GM12878 (cell line): ENCODE measurements at regions not wholly inside any gene's neighbourhood (a gene's known extent, or its start where the extent isn't known, plus 50 kb on each side); places are given as distances from the start of the nearest gene placed in this dataset.

Experiments
- ATAC-seq: fragments of 200-7000 bp; cut with Tn5 transposase; 3 replicates; pipeline ENCODE4 v1.9.1; 2020; ENCODE audit warnings: mild to moderate bottlenecking, moderate library complexity
- BruUV-seq: library from RNA; stranded (reverse); fragments of 400-500 nt; replicated peaks from 2 replicates; lab custom pipeline; 2021; lab: Mats Ljungman, UMichigan
- CTCF ChIA-PET: fragments of 300-600 bp; sonication (Branson Sonifier 250); formaldehyde crosslinking; extraction: SDS; loops from one replicate; lab custom pipeline; 2021; ENCODE audit warnings: inconsistent platforms; lab: Yijun Ruan, JAX
- POLR2A ChIA-PET: fragments of 350-600 bp; formaldehyde crosslinking; extraction: SDS; loops from one replicate; lab custom pipeline; 2021; ENCODE audit warnings: inconsistent platforms; lab: Charles Lee
- RAD21 ChIA-PET: fragments of 300-600 bp; sonication (Branson Sonifier 250); formaldehyde crosslinking; loops from one replicate; lab custom pipeline; 2023; ENCODE audit warnings: antibody characterized with exemption; ENCODE audit not compliant: unreplicated experiment; lab: Charles Lee
- SMC1A ChIA-PET: fragments of 300-600 bp; sonication (Branson Sonifier 250); formaldehyde crosslinking; loops from one replicate; lab custom pipeline; 2023; ENCODE audit not compliant: unreplicated experiment, uncharacterized antibody; lab: Charles Lee
- DNase-seq: peaks from one replicate; pipeline ENCODE4 v3.0.0-alpha.2; 2011; ENCODE audit warnings: low read depth, low spot score
- FAIRE-seq: peaks from 3 replicates; lab custom pipeline; 2011; peaks lifted over from hg19 to GRCh38; lab: Jason Lieb, UNC
- H2AFZ ChIP-seq: 2 replicates; pipeline ENCODE4 v1.6.0; 2011; ENCODE audit warnings: low read depth, low read length, control low read depth; ENCODE audit not compliant: control insufficient read depth
- H3K27ac ChIP-seq: 2 replicates; pipeline ENCODE4 v1.5.1; 2011; ENCODE audit warnings: control low read depth; ENCODE audit not compliant: control insufficient read depth, insufficient read depth
- H3K27me3 ChIP-seq, 2 experiments: replicated peaks in 1 of 2; 2 replicates each; pipeline versions ENCODE4 v1.6.0 to v1.6.1; 2011; ENCODE audit warnings: low read length in 1 of 2; ENCODE audit not compliant: control insufficient read depth in 2 of 2, insufficient read depth in 2 of 2
- H3K36me3 ChIP-seq, 2 experiments: 2 replicates each; pipeline ENCODE4 v1.5.1; 2011; ENCODE audit warnings: low read length in 1 of 2; ENCODE audit not compliant: control insufficient read depth in 2 of 2, insufficient read depth in 2 of 2
- H3K4me1 ChIP-seq: 2 replicates; pipeline ENCODE4 v1.6.1; 2011; ENCODE audit warnings: mild to moderate bottlenecking, low read length, moderate library complexity, mixed read lengths; ENCODE audit not compliant: control insufficient read depth, insufficient read depth
- H3K4me2 ChIP-seq: 2 replicates; pipeline ENCODE4 v1.6.0; 2011; ENCODE audit warnings: control low read depth; ENCODE audit not compliant: control insufficient read depth, insufficient read depth
- H3K4me3 ChIP-seq: fragments of 200-600 bp; sonication (generic); 2 replicates; pipeline ENCODE4 v1.5.1; 2016
- H3K79me2 ChIP-seq: 2 replicates; pipeline ENCODE4 v1.6.0; 2011; ENCODE audit warnings: low read length; ENCODE audit not compliant: control insufficient read depth, insufficient read depth
- H3K9ac ChIP-seq: 2 replicates; pipeline ENCODE4 v1.8.0; 2011; ENCODE audit warnings: low read length, control low read depth, mixed read lengths; ENCODE audit not compliant: control insufficient read depth, insufficient read depth
- H3K9me3 ChIP-seq: replicated peaks from 3 replicates; pipeline ENCODE4 v1.5.1; 2011; ENCODE audit warnings: mild to moderate bottlenecking, low read length; ENCODE audit not compliant: control insufficient read depth, insufficient read depth
- H4K20me1 ChIP-seq: 2 replicates; pipeline ENCODE4 v1.6.0; 2011; ENCODE audit not compliant: control insufficient read depth, insufficient read depth
- ASH2L ChIP-seq: fragments of 300-600, 200-600 bp; sonication (generic); IDR thresholded peaks from 2 replicates; pipeline ENCODE4 v1.6.1; 2017; ENCODE audit warnings: low read depth, mild to moderate bottlenecking, borderline replicate concordance
- CEBPB ChIP-seq, 2 experiments: fragments of 150-350 bp in 1 of 2; IDR thresholded peaks; 2 replicates each; pipeline ENCODE4 v1.6.1; 2012 to 2014; ENCODE audit warnings: low read depth in 2 of 2, low read length in 2 of 2, borderline replicate concordance in 1 of 2, inconsistent platforms in 1 of 2
- RCOR1 ChIP-seq: conservative IDR thresholded peaks from 2 replicates; pipeline ENCODE4 v1.6.1; 2012; ENCODE audit warnings: low read depth, low read length, improper control_type of control experiment
- TBL1XR1 ChIP-seq: IDR thresholded peaks from 2 replicates; pipeline ENCODE4 v1.6.1; 2012; ENCODE audit warnings: low read depth, low read length, improper control_type of control experiment
- WGBS: methylation state at CpG from one replicate; pipeline ENCODE4 v1.1.6; 2016; ENCODE audit warnings: low lambda C conversion rate; ENCODE audit not compliant: insufficient replicate concordance, insufficient coverage; ENCODE audit errors: missing lambda C conversion rate; 5-methylcytosine and 5-hydroxymethylcytosine counted together
- in situ Hi-C: fragments of 300-500 bp; cut with MboI; formaldehyde crosslinking; loops from 9 replicates; pipeline ENCODE4 v1.14.3; 2018; ENCODE audit warnings: mixed read lengths
- intact Hi-C: fragments of 100-400 bp; cut with micrococcal nuclease; formaldehyde crosslinking; loops from one replicate; pipeline ENCODE4 v1.14.2; 2022; ENCODE audit not compliant: unreplicated experiment
- TF ChIP-seq, protein P1 (sequence below): IDR thresholded peaks from 2 replicates; pipeline ENCODE4 v1.6.1; 2011; ENCODE audit warnings: mild to moderate bottlenecking, low read depth, low read length, moderate library complexity; ENCODE audit not compliant: insufficient replicate concordance
- TF ChIP-seq, protein P2 (sequence below), 3 experiments: IDR thresholded peaks in 2 of 3; conservative IDR thresholded peaks in 1 of 3; 2 replicates each; pipeline ENCODE4 v1.5.1; 2011; ENCODE audit warnings: low read depth in 3 of 3, low read length in 3 of 3, mild to moderate bottlenecking in 3 of 3, control low read depth in 2 of 3, moderate library complexity in 2 of 3, inconsistent platforms in 1 of 3, mixed read lengths in 1 of 3; ENCODE audit not compliant: control insufficient read depth in 2 of 3, insufficient read depth in 1 of 3; ENCODE audit errors: extremely low read depth in 1 of 3

GRCh38 chr6:62889240-62889639, 322.0 kb upstream of the FKBP1C start:
- FAIRE-seq (no peak), ATAC-seq (no peak), DNase-seq (no peak)
- ChIA-PET POLR2A (no interaction called here), SMC1A (interaction anchor here (1.2 kb wide), 1 partner anchor 11 kb away, joined by 3 read pairs; no protein-coding TSS in a partner anchor), CTCF (interaction anchor here (1.2 to 2.8 kb wide), 2 partner anchors 145 to 383 kb away, joined by 3 to 9 read pairs; no protein-coding TSS in a partner anchor), RAD21 (no interaction called here)
- Histone ChIP-seq H3K27ac (no peak overlapping the region), H3K4me3 (no peak overlapping the region), H3K9me3 (no peaks in the 10 kb centered on the region), H3K27me3 (no peaks in the 10 kb centered on the region), H2AFZ (no peak overlapping the region), H4K20me1 (no peaks in the 10 kb centered on the region), H3K4me2 (no peak overlapping the region), H3K36me3 (no peaks in the 10 kb centered on the region), H3K9ac (no peak overlapping the region), H3K79me2 (no peaks in the 10 kb centered on the region), H3K4me1 (no peaks in the 10 kb centered on the region)
- in situ Hi-C loops (no loop called here), intact Hi-C loops (no loop called here)
- 51% methylated on average over 2 of the region's 2 CpGs for WGBS
- no TSS peak for BruUV-seq
- TF ChIP-seq, protein P1, sequence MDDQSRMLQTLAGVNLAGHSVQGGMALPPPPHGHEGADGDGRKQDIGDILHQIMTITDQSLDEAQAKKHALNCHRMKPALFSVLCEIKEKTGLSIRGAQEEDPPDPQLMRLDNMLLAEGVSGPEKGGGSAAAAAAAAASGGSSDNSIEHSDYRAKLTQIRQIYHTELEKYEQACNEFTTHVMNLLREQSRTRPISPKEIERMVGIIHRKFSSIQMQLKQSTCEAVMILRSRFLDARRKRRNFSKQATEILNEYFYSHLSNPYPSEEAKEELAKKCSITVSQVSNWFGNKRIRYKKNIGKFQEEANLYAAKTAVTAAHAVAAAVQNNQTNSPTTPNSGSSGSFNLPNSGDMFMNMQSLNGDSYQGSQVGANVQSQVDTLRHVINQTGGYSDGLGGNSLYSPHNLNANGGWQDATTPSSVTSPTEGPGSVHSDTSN = no peak
- TF ChIP-seq ASH2L (no peak), CEBPB (IDR thresholded peaks at IDR 0.05; ENCODE audit: borderline replicate concordance in 1 of 2, low read depth in 2 of 2, low read length in 2 of 2) (no peak), TBL1XR1 (no peak)

DNA sequence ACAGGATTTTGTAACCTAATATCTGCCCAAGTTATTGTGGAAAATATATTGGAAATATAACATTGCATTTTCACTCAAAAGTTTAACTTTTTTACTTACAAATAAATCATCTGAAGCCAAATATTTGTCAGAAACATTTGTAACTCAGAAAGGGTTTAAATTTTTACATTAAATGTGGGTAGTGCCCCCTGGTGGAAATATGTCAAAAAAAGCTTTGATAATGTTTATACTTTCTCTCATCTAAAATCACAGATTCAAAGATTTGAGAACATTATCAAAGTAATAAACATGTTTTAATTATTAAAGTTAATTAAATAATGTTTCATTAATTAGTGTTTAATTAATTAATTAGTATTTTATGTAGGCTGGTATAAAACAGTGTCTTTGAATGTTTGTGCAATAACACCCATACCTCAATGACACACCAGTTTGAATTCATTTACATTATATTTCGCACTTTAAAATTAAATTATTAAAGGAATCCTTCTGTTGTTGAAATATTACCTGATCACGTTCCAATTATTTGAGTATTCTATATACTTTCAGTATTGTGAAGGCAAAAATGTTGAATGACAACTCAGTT, 320.1 kb upstream of the FKBP1C start:
- TF ChIP-seq, protein P2, sequence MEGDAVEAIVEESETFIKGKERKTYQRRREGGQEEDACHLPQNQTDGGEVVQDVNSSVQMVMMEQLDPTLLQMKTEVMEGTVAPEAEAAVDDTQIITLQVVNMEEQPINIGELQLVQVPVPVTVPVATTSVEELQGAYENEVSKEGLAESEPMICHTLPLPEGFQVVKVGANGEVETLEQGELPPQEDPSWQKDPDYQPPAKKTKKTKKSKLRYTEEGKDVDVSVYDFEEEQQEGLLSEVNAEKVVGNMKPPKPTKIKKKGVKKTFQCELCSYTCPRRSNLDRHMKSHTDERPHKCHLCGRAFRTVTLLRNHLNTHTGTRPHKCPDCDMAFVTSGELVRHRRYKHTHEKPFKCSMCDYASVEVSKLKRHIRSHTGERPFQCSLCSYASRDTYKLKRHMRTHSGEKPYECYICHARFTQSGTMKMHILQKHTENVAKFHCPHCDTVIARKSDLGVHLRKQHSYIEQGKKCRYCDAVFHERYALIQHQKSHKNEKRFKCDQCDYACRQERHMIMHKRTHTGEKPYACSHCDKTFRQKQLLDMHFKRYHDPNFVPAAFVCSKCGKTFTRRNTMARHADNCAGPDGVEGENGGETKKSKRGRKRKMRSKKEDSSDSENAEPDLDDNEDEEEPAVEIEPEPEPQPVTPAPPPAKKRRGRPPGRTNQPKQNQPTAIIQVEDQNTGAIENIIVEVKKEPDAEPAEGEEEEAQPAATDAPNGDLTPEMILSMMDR (IDR thresholded peaks at IDR 0.05 in 2 of 3, conservative IDR thresholded peaks at IDR 0.05 in 1 of 3; ENCODE audit: control insufficient read depth in 2 of 3, extremely low read depth in 1 of 3, insufficient read depth in 1 of 3, low read depth in 3 of 3, low read length in 3 of 3) = peak; percentile 22 to 36 (median 27); a peak in 3 of 6 replicates
- TF ChIP-seq RCOR1 = no peak
- ATAC-seq = no peak
- H3K4me2 ChIP-seq = no peak overlapping the region
- H3K36me3 ChIP-seq = no peaks in the 10 kb centered on the region
- H3K9ac ChIP-seq = no peak overlapping the region
- ChIA-PET CTCF (interaction anchor here (0.7 to 2.8 kb wide), 3 partner anchors 140 to 381 kb away, joined by 3 to 9 read pairs (median 6); no protein-coding TSS in a partner anchor), POLR2A (no interaction called here), RAD21 (no interaction called here), SMC1A (interaction anchor here (0.7 kb wide), 1 partner anchor 378 kb away, joined by 3 read pairs; no protein-coding TSS in a partner anchor)
- no peaks in the 10 kb centered on the region for H4K20me1 ChIP-seq
- H3K4me3 ChIP-seq = no peak overlapping the region
- intact Hi-C loops = loop anchor here (5.0 kb wide), 1 partner anchor 381 kb away; no protein-coding TSS in a partner anchor
- no peaks in the 10 kb centered on the region for H3K9me3 ChIP-seq
- WGBS = 0% methylated on average over 2 of the region's 2 CpGs
- no peak for DNase-seq
- H2AFZ ChIP-seq = no peak overlapping the region
- H3K4me1 ChIP-seq = no peaks in the 10 kb centered on the region
- no peak overlapping the region for H3K27ac ChIP-seq
- no peaks in the 10 kb centered on the region for H3K79me2 ChIP-seq
- no peaks in the 10 kb centered on the region for H3K27me3 ChIP-seq
- in situ Hi-C loops = no loop called here
- BruUV-seq = no TSS peak
- FAIRE-seq = no peak
